ENCODE measurements at regions not wholly inside any gene's neighbourhood (a gene's known extent, or its start where the extent isn't known, plus 50 kb on each side); places are given as distances from the start of the nearest gene placed in this dataset.

DNA sequence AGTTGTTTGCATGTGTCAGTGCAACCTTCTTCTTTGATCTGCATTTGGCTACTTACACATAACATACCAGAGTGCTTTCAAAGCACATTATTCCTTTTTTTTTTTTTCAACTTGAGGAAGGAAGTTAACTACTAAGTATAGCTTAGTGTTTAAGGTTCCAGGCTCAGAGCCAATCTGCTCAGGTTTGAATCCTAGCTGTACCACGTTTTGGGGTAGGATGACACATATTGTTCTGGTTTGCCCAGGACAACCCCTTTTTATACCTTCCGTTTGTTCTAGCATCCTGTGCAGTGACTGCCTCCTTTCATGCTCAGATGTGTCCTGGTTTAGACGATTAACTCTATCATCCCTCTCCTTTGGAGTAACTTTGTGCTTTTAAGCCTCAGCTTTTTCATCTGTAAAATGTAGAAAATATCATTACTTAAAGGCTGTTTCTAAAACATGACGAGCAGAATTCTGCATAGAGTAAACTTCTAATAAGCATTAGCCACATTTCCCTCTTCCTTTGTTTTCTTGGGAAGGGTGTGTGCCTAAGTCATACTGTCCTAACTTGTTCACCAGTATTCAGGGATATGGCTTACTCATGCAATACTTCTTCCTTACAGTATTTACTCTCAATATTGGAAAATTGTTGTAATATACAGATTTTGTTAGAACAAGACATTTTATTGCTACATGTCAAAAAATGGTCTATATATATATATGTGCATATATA, 281.3 kb downstream of the C4orf33 start:
- intact Hi-C loops (cut with DNase I): no loop called here
- FAIRE-seq: no peak
- H3K36me3 ChIP-seq (ENCODE audit: control insufficient read depth in 2 of 3, insufficient read depth in 3 of 3, low read length in 3 of 3): no peaks in the 10 kb centered on the region
- TF ChIP-seq CTCF (IDR thresholded peaks at IDR 0.05; ENCODE audit: borderline replicate concordance, extremely low read depth, insufficient read depth): no peak
- DNase-seq: peak in 1 of 5 donors; percentile 13
- H3K4me3 ChIP-seq (ENCODE audit: low read length in 3 of 3): no peak overlapping the region
- H3K9me3 ChIP-seq (ENCODE audit: control insufficient read depth in 2 of 3, insufficient read depth in 1 of 3, low read length in 3 of 3): no peaks in the 10 kb centered on the region
- H3K9ac ChIP-seq (ENCODE audit: low read length in 3 of 3): no peak overlapping the region
- no peak overlapping the region for H3K27ac ChIP-seq (ENCODE audit: low read depth in 2 of 2, low read length in 2 of 2)
- no peaks in the 10 kb centered on the region for H3K4me1 ChIP-seq (ENCODE audit: control insufficient read depth in 2 of 3, insufficient read depth in 2 of 3, low read depth in 1 of 3, low read length in 3 of 3)
- no peaks in the 10 kb centered on the region for H3K27me3 ChIP-seq (ENCODE audit: control insufficient read depth, insufficient read depth, low read length)

DNA sequence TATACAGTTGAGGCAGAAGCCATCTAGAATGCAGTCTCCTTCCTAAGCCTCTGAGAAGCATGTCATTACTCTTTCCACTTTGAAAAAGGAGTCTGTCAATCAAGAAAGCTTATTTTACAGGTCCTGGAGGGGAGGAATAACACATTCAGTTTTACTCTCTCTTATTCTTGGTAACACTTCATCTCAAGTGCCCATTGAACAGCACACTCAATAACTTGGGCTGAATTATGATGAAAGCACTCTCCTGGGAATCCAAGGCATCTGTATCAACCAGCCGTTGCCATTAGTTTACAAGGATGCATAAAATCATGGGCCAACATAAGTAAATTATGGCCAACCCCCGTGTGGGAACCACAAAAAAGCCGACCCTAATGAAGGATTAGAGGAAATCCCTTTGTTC, 282.4 kb downstream of the C4orf33 start:
- Histone ChIP-seq H3K4me3 (ENCODE audit: low read length in 3 of 3) (no peak overlapping the region), H3K27me3 (ENCODE audit: control insufficient read depth, insufficient read depth, low read length) (no peaks in the 10 kb centered on the region), H3K9me3 (ENCODE audit: control insufficient read depth in 2 of 3, insufficient read depth in 1 of 3, low read length in 3 of 3) (no peaks in the 10 kb centered on the region), H3K9ac (ENCODE audit: low read length in 3 of 3) (no peak overlapping the region), H3K27ac (ENCODE audit: low read depth in 2 of 2, low read length in 2 of 2) (no peak overlapping the region), H3K36me3 (ENCODE audit: control insufficient read depth in 2 of 3, insufficient read depth in 3 of 3, low read length in 3 of 3) (no peaks in the 10 kb centered on the region), H3K4me1 (ENCODE audit: control insufficient read depth in 2 of 3, insufficient read depth in 2 of 3, low read depth in 1 of 3, low read length in 3 of 3) (no peaks in the 10 kb centered on the region)
- TF ChIP-seq CTCF (IDR thresholded peaks at IDR 0.05; ENCODE audit: borderline replicate concordance, extremely low read depth, insufficient read depth): no peak
- no peak for DNase-seq
- intact Hi-C loops (cut with DNase I): no loop called here
- FAIRE-seq: no peak

DNA sequence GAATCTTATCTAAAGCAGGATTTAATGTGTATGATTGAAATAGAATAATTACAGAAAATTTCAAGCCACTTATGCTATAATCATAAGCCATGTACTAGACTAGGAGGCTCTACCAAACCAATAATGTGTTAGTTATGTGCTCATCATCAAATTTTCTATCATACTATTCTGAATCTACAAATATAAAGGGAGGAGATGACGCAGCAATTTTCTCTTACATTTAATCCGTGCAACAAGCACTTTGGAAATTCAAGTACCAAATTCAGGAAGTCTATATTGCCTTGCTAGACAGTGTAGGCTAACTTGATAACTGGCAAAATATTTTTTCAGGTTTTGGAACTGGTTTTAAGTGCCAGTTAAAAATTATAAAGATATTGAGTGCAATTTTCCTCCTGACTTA, 283.5 kb downstream of the C4orf33 start:
- H3K9ac ChIP-seq (ENCODE audit: low read length in 3 of 3): no peak overlapping the region
- H3K9me3 ChIP-seq (ENCODE audit: control insufficient read depth in 2 of 3, insufficient read depth in 1 of 3, low read length in 3 of 3): no peaks in the 10 kb centered on the region
- intact Hi-C loops (cut with DNase I): no loop called here
- DNase-seq: no peak
- H3K27ac ChIP-seq (ENCODE audit: low read depth in 2 of 2, low read length in 2 of 2): no peak overlapping the region
- no peak overlapping the region for H3K4me3 ChIP-seq (ENCODE audit: low read length in 3 of 3)
- H3K36me3 ChIP-seq (ENCODE audit: control insufficient read depth in 2 of 3, insufficient read depth in 3 of 3, low read length in 3 of 3): no peaks in the 10 kb centered on the region
- H3K4me1 ChIP-seq (ENCODE audit: control insufficient read depth in 2 of 3, insufficient read depth in 2 of 3, low read depth in 1 of 3, low read length in 3 of 3): no peaks in the 10 kb centered on the region
- H3K27me3 ChIP-seq (ENCODE audit: control insufficient read depth, insufficient read depth, low read length): no peaks in the 10 kb centered on the region
- no peak for TF ChIP-seq CTCF (IDR thresholded peaks at IDR 0.05; ENCODE audit: borderline replicate concordance, extremely low read depth, insufficient read depth)
- FAIRE-seq: no peak

- no peak for FAIRE-seq
These were observed 289.0 kb downstream of the C4orf33 start for GRCh38 chr4:129384974-129385373.

More at GRCh38 chr4:129384974-129385373, 289.0 kb downstream of the C4orf33 start:
- Histone ChIP-seq H3K4me3 (ENCODE audit: low read length in 3 of 3) (no peak overlapping the region), H3K4me1 (ENCODE audit: control insufficient read depth in 2 of 3, insufficient read depth in 2 of 3, low read depth in 1 of 3, low read length in 3 of 3) (no peaks in the 10 kb centered on the region), H3K36me3 (ENCODE audit: control insufficient read depth in 2 of 3, insufficient read depth in 3 of 3, low read length in 3 of 3) (no peaks in the 10 kb centered on the region), H3K9me3 (ENCODE audit: control insufficient read depth in 2 of 3, insufficient read depth in 1 of 3, low read length in 3 of 3) (no peaks in the 10 kb centered on the region), H3K27me3 (ENCODE audit: control insufficient read depth, insufficient read depth, low read length) (no peaks in the 10 kb centered on the region), H3K9ac (ENCODE audit: low read length in 3 of 3) (no peak overlapping the region), H3K27ac (ENCODE audit: low read depth in 2 of 2, low read length in 2 of 2) (no peak overlapping the region)
- intact Hi-C loops (cut with DNase I): no loop called here
- no peak for TF ChIP-seq CTCF (IDR thresholded peaks at IDR 0.05; ENCODE audit: borderline replicate concordance, extremely low read depth, insufficient read depth)
- DNase-seq: no peak

All from kidney (tissue), 13 donors.